Kidney (tissue), 13 donors: ENCODE measurements at regions not wholly inside any gene's neighbourhood (a gene's known extent, or its start where the extent isn't known, plus 50 kb on each side); places are given as distances from the start of the nearest gene placed in this dataset.

Experiments used
- DNase-seq, 5 donors: peaks; one replicate each; pipeline ENCODE4 v3.0.0-alpha.2; 2013 to 2020
- FAIRE-seq: peaks from 2 replicates; lab custom pipeline; 2012; peaks lifted over from hg19 to GRCh38; lab: Jason Lieb, UNC
- H3K27ac ChIP-seq, 2 donors: one replicate each; pipeline ENCODE4 v1.7.0; 2013; ENCODE audit warnings: low read depth in 2 of 2, low read length in 2 of 2, inconsistent platforms in 1 of 2
- H3K27me3 ChIP-seq: one replicate; pipeline ENCODE4 v1.7.1; 2013; ENCODE audit warnings: low read length, inconsistent platforms; ENCODE audit not compliant: control insufficient read depth, insufficient read depth
- H3K36me3 ChIP-seq, 3 donors: one replicate each; pipeline versions ENCODE4 v1.7.0 to v1.7.1; 2013; ENCODE audit warnings: low read length in 3 of 3, control low read depth in 1 of 3, inconsistent platforms in 1 of 3; ENCODE audit not compliant: insufficient read depth in 3 of 3, control insufficient read depth in 2 of 3
- H3K4me1 ChIP-seq, 3 donors: one replicate each; pipeline versions ENCODE4 v1.7.0 to v1.7.1; 2013; ENCODE audit warnings: low read length in 3 of 3, inconsistent platforms in 1 of 3, low read depth in 1 of 3; ENCODE audit not compliant: control insufficient read depth in 2 of 3, insufficient read depth in 2 of 3
- H3K4me3 ChIP-seq, 3 donors: one replicate each; pipeline versions ENCODE4 v1.7.0 to v1.8.1; 2013; ENCODE audit warnings: low read length in 3 of 3, control low read depth in 1 of 3, inconsistent platforms in 1 of 3
- H3K9ac ChIP-seq, 3 donors: one replicate each; pipeline versions ENCODE4 v1.7.0 to v1.7.1; 2013; ENCODE audit warnings: low read length in 3 of 3, control low read depth in 1 of 3, inconsistent platforms in 1 of 3
- H3K9me3 ChIP-seq, 3 donors: one replicate each; pipeline versions ENCODE4 v1.7.0 to v1.7.1; 2013; ENCODE audit warnings: low read length in 3 of 3, control low read depth in 1 of 3, inconsistent platforms in 1 of 3; ENCODE audit not compliant: control insufficient read depth in 2 of 3, insufficient read depth in 1 of 3
- CTCF ChIP-seq: IDR thresholded peaks from 3 replicates; pipeline ENCODE4 v1.5.1; 2012; ENCODE audit warnings: mild to moderate bottlenecking, moderate library complexity, borderline replicate concordance; ENCODE audit not compliant: insufficient read depth; ENCODE audit errors: extremely low read depth
- intact Hi-C: fragments of 100-400 bp; cut with DNase I; formaldehyde crosslinking; loops from one replicate; pipeline ENCODE4 v1.11.1; 2022
- donor health status: control.
- donor health status: control.
- donor health status: control.
- donor health status: control.
- donor health status: control.
- donor health status: DM: yes; HTN: yes; CAD: no.
- donor health status: Normal renal cell carcinoma (clear cell type).

DNA sequence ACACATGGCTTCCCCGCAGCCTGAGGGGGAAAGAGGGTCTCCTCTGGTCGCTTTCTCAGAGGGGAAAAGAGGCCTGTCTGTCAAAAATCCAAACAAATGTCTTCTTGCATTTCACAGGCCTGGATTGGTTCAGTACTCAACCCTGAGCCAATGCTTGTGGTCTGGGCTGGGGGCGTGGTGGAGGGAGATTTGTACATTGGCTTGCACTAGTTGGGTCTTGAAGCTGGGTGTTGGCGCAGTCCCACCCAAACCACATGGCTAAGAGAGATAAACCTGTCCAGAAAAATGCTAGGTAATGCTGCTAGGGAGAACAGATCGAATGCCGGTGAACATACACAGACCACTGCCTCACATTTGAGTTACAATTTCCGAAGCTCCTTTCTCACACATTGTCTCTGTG lies 461.6 kb downstream of the MED13L start:
- intact Hi-C loops: no loop called here
- Histone ChIP-seq H3K4me1 (no peaks in the 10 kb centered on the region), H3K27me3 (no peaks in the 10 kb centered on the region), H3K9me3 (peaks cover 0 to 9% (median 4%) of the 10 kb centered on the region in 3 donors), H3K27ac (no peak overlapping the region), H3K9ac (no peak overlapping the region), H3K4me3 (no peak overlapping the region), H3K36me3 (no peaks in the 10 kb centered on the region)
- no peak for DNase-seq
- no peak for TF ChIP-seq CTCF
- no peak for FAIRE-seq

- DNase-seq: no peak
These were observed 464.2 kb downstream of the MED13L start for GRCh38 chr12:115813256-115813655.

GRCh38 chr12:115811929-115812328 lies 465.6 kb downstream of the MED13L start:
- Histone ChIP-seq H3K27ac (no peak overlapping the region), H3K36me3 (no peaks in the 10 kb centered on the region), H3K9me3 (peaks cover 0 to 9% (median 4%) of the 10 kb centered on the region in 3 donors), H3K4me1 (no peaks in the 10 kb centered on the region), H3K27me3 (no peaks in the 10 kb centered on the region), H3K9ac (no peak overlapping the region), H3K4me3 (no peak overlapping the region)
- no peak for DNase-seq
- no peak for FAIRE-seq
- intact Hi-C loops: no loop called here
- TF ChIP-seq CTCF: no peak

More at GRCh38 chr12:115813256-115813655, 464.2 kb downstream of the MED13L start:
- TF ChIP-seq CTCF: no peak
- H3K27me3 ChIP-seq: no peaks in the 10 kb centered on the region
- H3K4me3 ChIP-seq: no peak overlapping the region
- no peak for FAIRE-seq
- H3K4me1 ChIP-seq: no peaks in the 10 kb centered on the region
- H3K9me3 ChIP-seq: peaks cover 0 to 9% (median 4%) of the 10 kb centered on the region in 3 donors
- H3K36me3 ChIP-seq: no peaks in the 10 kb centered on the region
- no peak overlapping the region for H3K9ac ChIP-seq
- intact Hi-C loops: no loop called here
- no peak overlapping the region for H3K27ac ChIP-seq

DNA sequence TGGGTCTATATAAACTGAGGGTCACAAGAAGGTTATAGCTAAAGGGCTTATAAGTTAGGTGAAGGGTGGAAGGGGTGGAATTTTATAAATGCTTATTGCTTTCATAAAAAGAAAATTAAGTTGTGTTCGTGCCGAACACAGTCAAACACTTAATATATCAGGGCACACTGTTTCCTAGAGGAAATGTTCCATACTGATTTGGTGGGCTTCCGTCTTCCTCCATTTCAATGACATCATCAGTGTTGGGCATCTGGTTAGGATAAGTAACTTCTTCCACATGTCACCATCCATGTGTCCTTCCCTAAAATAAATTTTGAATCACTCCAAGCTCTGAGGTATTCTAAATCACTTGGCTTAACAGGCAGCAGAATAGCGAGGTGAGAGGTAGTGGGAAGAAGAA lies 466.4 kb downstream of the MED13L start:
- no peaks in the 10 kb centered on the region for H3K4me1 ChIP-seq
- peaks cover 0 to 9% (median 4%) of the 10 kb centered on the region in 3 donors for H3K9me3 ChIP-seq
- intact Hi-C loops: no loop called here
- H3K27me3 ChIP-seq: no peaks in the 10 kb centered on the region
- H3K9ac ChIP-seq: no peak overlapping the region
- no peak for DNase-seq
- FAIRE-seq: no peak
- no peak for TF ChIP-seq CTCF
- no peaks in the 10 kb centered on the region for H3K36me3 ChIP-seq
- no peak overlapping the region for H3K4me3 ChIP-seq
- H3K27ac ChIP-seq: no peak overlapping the region
